ENCODE measurements at regions not wholly inside any gene's neighbourhood (a gene's known extent, or its start where the extent isn't known, plus 50 kb on each side); places are given as distances from the start of the nearest gene placed in this dataset.

GRCh38 chr7:91446819-91447218 lies 182.6 kb downstream of the FZD1 start:
- Histone ChIP-seq H3F3A (ENCODE audit: low read depth) (no peaks in the 10 kb centered on the region), H3K4me2 (ENCODE audit: low read depth, low read length, poor library complexity, severe bottlenecking) (no peak overlapping the region), H3K4me3 (ENCODE audit: low read length, poor library complexity, severe bottlenecking) (no peak overlapping the region), H3K9me2 (replicated peaks; ENCODE audit: low read depth, low read length) (no peaks in the 10 kb centered on the region), H3K79me2 (ENCODE audit: insufficient read depth, low read length) (no peaks in the 10 kb centered on the region), H3K9me3 (ENCODE audit: insufficient read depth, low read depth, low read length) (no peaks in the 10 kb centered on the region; the same call in 1 of the 2 replicates), H3K9ac (ENCODE audit: low read depth, low read length, poor library complexity, severe bottlenecking) (no peak overlapping the region), H3K27me3 (ENCODE audit: insufficient read depth, low read length, poor library complexity, severe bottlenecking) (no peaks in the 10 kb centered on the region), H3K36me3 (ENCODE audit: insufficient read depth, low read length) (no peaks in the 10 kb centered on the region), H2AFZ (ENCODE audit: low read length) (no peak overlapping the region), H3K4me1 (ENCODE audit: insufficient read depth, low read length, poor library complexity, severe bottlenecking) (no peaks in the 10 kb centered on the region), H4K20me1 (ENCODE audit: insufficient read depth, low read length, poor library complexity, severe bottlenecking) (no peaks in the 10 kb centered on the region)
- no peak for TF ChIP-seq EZH2phosphoT487 (IDR thresholded peaks at IDR 0.05; ENCODE audit: borderline replicate concordance)
- TF ChIP-seq CTCF (conservative IDR thresholded peaks at IDR 0.05; ENCODE audit: low read length), result no peak

- H3K9me3 ChIP-seq (ENCODE audit: insufficient read depth, low read depth, low read length), result no peaks in the 10 kb centered on the region
- H4K20me1 ChIP-seq (ENCODE audit: insufficient read depth, low read length, poor library complexity, severe bottlenecking), result no peaks in the 10 kb centered on the region
- H3K36me3 ChIP-seq (ENCODE audit: insufficient read depth, low read length), result no peaks in the 10 kb centered on the region
- no peaks in the 10 kb centered on the region for H3F3A ChIP-seq (ENCODE audit: low read depth)
- TF ChIP-seq CTCF (conservative IDR thresholded peaks at IDR 0.05; ENCODE audit: low read length), result no peak
- TF ChIP-seq EZH2phosphoT487 (IDR thresholded peaks at IDR 0.05; ENCODE audit: borderline replicate concordance), result no peak
- no peaks in the 10 kb centered on the region for H3K79me2 ChIP-seq (ENCODE audit: insufficient read depth, low read length)
- no peak overlapping the region for H3K9ac ChIP-seq (ENCODE audit: low read depth, low read length, poor library complexity, severe bottlenecking)
- H2AFZ ChIP-seq (ENCODE audit: low read length), result no peak overlapping the region
- no peaks in the 10 kb centered on the region for H3K27me3 ChIP-seq (ENCODE audit: insufficient read depth, low read length, poor library complexity, severe bottlenecking)
- H3K9me2 ChIP-seq (replicated peaks; ENCODE audit: low read depth, low read length), result no peaks in the 10 kb centered on the region
- no peak overlapping the region for H3K4me3 ChIP-seq (ENCODE audit: low read length, poor library complexity, severe bottlenecking)
- no peaks in the 10 kb centered on the region for H3K4me1 ChIP-seq (ENCODE audit: insufficient read depth, low read length, poor library complexity, severe bottlenecking)
- H3K4me2 ChIP-seq (ENCODE audit: low read depth, low read length, poor library complexity, severe bottlenecking), result no peak overlapping the region
Measured at GRCh38 chr7:91455411-91455810, 191.2 kb downstream of the FZD1 start.

GRCh38 chr7:91457208-91457607 lies 193.0 kb downstream of the FZD1 start:
- no peak overlapping the region for H3K9ac ChIP-seq (ENCODE audit: low read depth, low read length, poor library complexity, severe bottlenecking)
- H3K27me3 ChIP-seq (ENCODE audit: insufficient read depth, low read length, poor library complexity, severe bottlenecking), result no peaks in the 10 kb centered on the region
- H3K79me2 ChIP-seq (ENCODE audit: insufficient read depth, low read length), result no peaks in the 10 kb centered on the region
- H2AFZ ChIP-seq (ENCODE audit: low read length), result no peak overlapping the region
- no peaks in the 10 kb centered on the region for H3F3A ChIP-seq (ENCODE audit: low read depth)
- H3K36me3 ChIP-seq (ENCODE audit: insufficient read depth, low read length), result no peaks in the 10 kb centered on the region
- H3K9me2 ChIP-seq (replicated peaks; ENCODE audit: low read depth, low read length), result no peaks in the 10 kb centered on the region
- TF ChIP-seq EZH2phosphoT487 (IDR thresholded peaks at IDR 0.05; ENCODE audit: borderline replicate concordance) (no peak), CTCF (conservative IDR thresholded peaks at IDR 0.05; ENCODE audit: low read length) (no peak)
- no peaks in the 10 kb centered on the region for H3K4me1 ChIP-seq (ENCODE audit: insufficient read depth, low read length, poor library complexity, severe bottlenecking)
- H4K20me1 ChIP-seq (ENCODE audit: insufficient read depth, low read length, poor library complexity, severe bottlenecking), result no peaks in the 10 kb centered on the region
- H3K9me3 ChIP-seq (ENCODE audit: insufficient read depth, low read depth, low read length), result no peaks in the 10 kb centered on the region
- H3K4me2 ChIP-seq (ENCODE audit: low read depth, low read length, poor library complexity, severe bottlenecking), result no peak overlapping the region
- H3K4me3 ChIP-seq (ENCODE audit: low read length, poor library complexity, severe bottlenecking), result no peak overlapping the region
